ENCODE measurements at regions not wholly inside any gene's neighbourhood (a gene's known extent, or its start where the extent isn't known, plus 50 kb on each side); places are given as distances from the start of the nearest gene placed in this dataset.

DNA sequence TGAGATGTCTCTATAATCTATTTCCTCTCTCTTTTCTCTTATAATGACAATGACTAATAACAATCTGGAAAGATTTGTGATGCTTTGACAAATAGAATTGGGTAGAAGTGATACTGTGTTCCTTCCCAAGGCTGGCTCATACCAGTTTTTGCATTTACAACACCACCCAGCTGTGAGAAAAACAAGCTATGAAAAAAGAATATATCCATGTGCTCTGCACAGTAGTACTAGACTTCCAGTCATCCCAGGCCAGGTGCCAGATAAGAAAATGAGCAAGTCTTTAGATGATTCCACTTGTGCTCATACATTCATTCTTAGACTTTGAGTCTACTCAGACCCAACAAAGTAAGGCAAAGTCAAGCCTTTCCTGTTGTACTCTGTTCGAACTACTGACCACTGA, 350.2 kb upstream of the POU1F1 start:
- CTCF ChIA-PET, result interaction anchor here (0.6 kb wide), 1 partner anchor 808 kb away, joined by 6 read pairs; no protein-coding TSS in a partner anchor

DNA sequence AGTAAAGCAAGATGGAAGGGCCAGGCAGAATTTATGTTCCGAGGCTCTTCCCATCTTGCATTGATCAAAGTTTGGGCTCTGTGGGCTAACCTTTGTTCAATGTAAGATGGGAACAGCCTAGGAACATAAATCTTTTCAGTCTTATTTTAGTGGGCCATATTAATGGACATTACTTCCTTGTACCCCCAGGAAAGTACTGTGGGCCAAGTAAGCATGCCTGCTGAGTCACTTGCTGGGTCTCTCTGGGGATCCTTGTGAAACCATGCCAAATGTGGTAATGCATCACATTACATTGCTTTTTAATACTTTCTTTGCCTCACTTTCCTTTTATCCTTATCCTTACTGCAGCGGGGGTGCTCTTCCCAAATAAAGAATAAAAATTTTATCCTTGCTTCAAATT, 349.5 kb upstream of the POU1F1 start:
- H3K4me3 ChIP-seq (ENCODE audit: low read depth, low read length), result no peak overlapping the region
- POLR2A ChIA-PET, result no interaction called here
- TF ChIP-seq ZNF155 (tag by site-specific recombination; IDR thresholded peaks at IDR 0.05) (no peak), ZNF776 (tag by site-specific recombination; IDR thresholded peaks at IDR 0.05; ENCODE audit: borderline replicate concordance) (no peak), TCF7L2 (IDR thresholded peaks at IDR 0.05; ENCODE audit: borderline replicate concordance, low read depth, low read length) (no peak), ZFHX2 (tag by site-specific recombination; conservative IDR thresholded peaks at IDR 0.05) (no peak), ZNF37A (tag by site-specific recombination; IDR thresholded peaks at IDR 0.05) (no peak), ZNF354C (tag by site-specific recombination; IDR thresholded peaks at IDR 0.05; ENCODE audit: borderline replicate concordance, low read depth) (no peak), IKZF3 (tag by site-specific recombination; IDR thresholded peaks at IDR 0.05) (no peak), WT1 (tag by site-specific recombination; IDR thresholded peaks at IDR 0.05) (no peak), BCL11B (tag by site-specific recombination; IDR thresholded peaks at IDR 0.05; ENCODE audit: low read depth) (no peak)
- TF ChIP-seq, protein P1, sequence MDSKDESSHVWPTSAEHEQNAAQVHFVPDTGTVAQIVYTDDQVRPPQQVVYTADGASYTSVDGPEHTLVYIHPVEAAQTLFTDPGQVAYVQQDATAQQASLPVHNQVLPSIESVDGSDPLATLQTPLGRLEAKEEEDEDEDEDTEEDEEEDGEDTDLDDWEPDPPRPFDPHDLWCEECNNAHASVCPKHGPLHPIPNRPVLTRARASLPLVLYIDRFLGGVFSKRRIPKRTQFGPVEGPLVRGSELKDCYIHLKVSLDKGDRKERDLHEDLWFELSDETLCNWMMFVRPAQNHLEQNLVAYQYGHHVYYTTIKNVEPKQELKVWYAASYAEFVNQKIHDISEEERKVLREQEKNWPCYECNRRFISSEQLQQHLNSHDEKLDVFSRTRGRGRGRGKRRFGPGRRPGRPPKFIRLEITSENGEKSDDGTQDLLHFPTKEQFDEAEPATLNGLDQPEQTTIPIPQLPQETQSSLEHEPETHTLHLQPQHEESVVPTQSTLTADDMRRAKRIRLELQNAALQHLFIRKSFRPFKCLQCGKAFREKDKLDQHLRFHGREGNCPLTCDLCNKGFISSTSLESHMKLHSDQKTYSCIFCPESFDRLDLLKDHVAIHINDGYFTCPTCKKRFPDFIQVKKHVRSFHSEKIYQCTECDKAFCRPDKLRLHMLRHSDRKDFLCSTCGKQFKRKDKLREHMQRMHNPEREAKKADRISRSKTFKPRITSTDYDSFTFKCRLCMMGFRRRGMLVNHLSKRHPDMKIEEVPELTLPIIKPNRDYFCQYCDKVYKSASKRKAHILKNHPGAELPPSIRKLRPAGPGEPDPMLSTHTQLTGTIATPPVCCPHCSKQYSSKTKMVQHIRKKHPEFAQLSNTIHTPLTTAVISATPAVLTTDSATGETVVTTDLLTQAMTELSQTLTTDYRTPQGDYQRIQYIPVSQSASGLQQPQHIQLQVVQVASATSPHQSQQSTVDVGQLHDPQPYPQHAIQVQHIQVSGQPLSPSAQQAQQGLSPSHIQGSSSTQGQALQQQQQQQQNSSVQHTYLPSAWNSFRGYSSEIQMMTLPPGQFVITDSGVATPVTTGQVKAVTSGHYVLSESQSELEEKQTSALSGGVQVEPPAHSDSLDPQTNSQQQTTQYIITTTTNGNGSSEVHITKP (tag by site-specific recombination; IDR thresholded peaks at IDR 0.05), result no peak
- no peaks in the 10 kb centered on the region for H3K36me3 ChIP-seq (ENCODE audit: control insufficient read depth in 2 of 2, insufficient read depth in 1 of 2, low read length in 2 of 2)
- H3K4me1 ChIP-seq (ENCODE audit: control insufficient read depth, insufficient read depth, low read length), result no peaks in the 10 kb centered on the region
- H3K9me3 ChIP-seq (ENCODE audit: control insufficient read depth, insufficient read depth, low read depth, low read length), result no peaks in the 10 kb centered on the region
- CTCF ChIA-PET, result interaction anchor here (0.6 kb wide), 1 partner anchor 807 kb away, joined by 6 read pairs; no protein-coding TSS in a partner anchor
- no peak overlapping the region for H3K27ac ChIP-seq (ENCODE audit: extremely low read depth, low read depth, low read length)

More for the DNA sequence above, 350.2 kb upstream of the POU1F1 start:
- H3K4me1 ChIP-seq (ENCODE audit: control insufficient read depth, insufficient read depth, low read length), result no peaks in the 10 kb centered on the region
- H3K9me3 ChIP-seq (ENCODE audit: control insufficient read depth, insufficient read depth, low read depth, low read length), result no peaks in the 10 kb centered on the region
- H3K36me3 ChIP-seq (ENCODE audit: control insufficient read depth in 2 of 2, insufficient read depth in 1 of 2, low read length in 2 of 2), result no peaks in the 10 kb centered on the region
- no peak for TF ChIP-seq ZNF76 (tag by site-specific recombination; IDR thresholded peaks at IDR 0.05; ENCODE audit: borderline replicate concordance, low read depth)
- TF ChIP-seq ZNF529 (tag by site-specific recombination; IDR thresholded peaks at IDR 0.05; ENCODE audit: insufficient replicate concordance), result no peak
- TF ChIP-seq GLIS1 (tag by site-specific recombination; IDR thresholded peaks at IDR 0.05), result no peak
- TF ChIP-seq FEZF1 (tag by site-specific recombination; IDR thresholded peaks at IDR 0.05), result no peak
- TF ChIP-seq ZNF791 (tag by site-specific recombination; IDR thresholded peaks at IDR 0.05), result no peak
- TF ChIP-seq HOXC10 (CRISPR knock-in tag; IDR thresholded peaks at IDR 0.05), result no peak
- POLR2A ChIA-PET, result no interaction called here
- H3K27ac ChIP-seq (ENCODE audit: extremely low read depth, low read depth, low read length), result no peak overlapping the region
- H3K4me3 ChIP-seq (ENCODE audit: low read depth, low read length), result no peak overlapping the region

GRCh38 chr3:87624860-87625259, 348.5 kb upstream of the POU1F1 start:
- ChIA-PET POLR2A (no interaction called here), CTCF (no interaction called here)
- no peak for TF ChIP-seq GLI2 (tag by site-specific recombination; IDR thresholded peaks at IDR 0.05; ENCODE audit: borderline replicate concordance, low read depth)
- TF ChIP-seq ZNF830 (tag by site-specific recombination; IDR thresholded peaks at IDR 0.05; ENCODE audit: low read depth), result no peak
- no peak for TF ChIP-seq ZNF354C (tag by site-specific recombination; IDR thresholded peaks at IDR 0.05; ENCODE audit: borderline replicate concordance, low read depth)
- TF ChIP-seq ZNF776 (tag by site-specific recombination; IDR thresholded peaks at IDR 0.05; ENCODE audit: borderline replicate concordance), result no peak
- no peak for TF ChIP-seq ZNF174 (tag by site-specific recombination; IDR thresholded peaks at IDR 0.05)
- TF ChIP-seq SCRT2 (tag by site-specific recombination; IDR thresholded peaks at IDR 0.05), result no peak
- no peak for TF ChIP-seq ZNF121 (tag by site-specific recombination; IDR thresholded peaks at IDR 0.05)
- TF ChIP-seq, protein P2, sequence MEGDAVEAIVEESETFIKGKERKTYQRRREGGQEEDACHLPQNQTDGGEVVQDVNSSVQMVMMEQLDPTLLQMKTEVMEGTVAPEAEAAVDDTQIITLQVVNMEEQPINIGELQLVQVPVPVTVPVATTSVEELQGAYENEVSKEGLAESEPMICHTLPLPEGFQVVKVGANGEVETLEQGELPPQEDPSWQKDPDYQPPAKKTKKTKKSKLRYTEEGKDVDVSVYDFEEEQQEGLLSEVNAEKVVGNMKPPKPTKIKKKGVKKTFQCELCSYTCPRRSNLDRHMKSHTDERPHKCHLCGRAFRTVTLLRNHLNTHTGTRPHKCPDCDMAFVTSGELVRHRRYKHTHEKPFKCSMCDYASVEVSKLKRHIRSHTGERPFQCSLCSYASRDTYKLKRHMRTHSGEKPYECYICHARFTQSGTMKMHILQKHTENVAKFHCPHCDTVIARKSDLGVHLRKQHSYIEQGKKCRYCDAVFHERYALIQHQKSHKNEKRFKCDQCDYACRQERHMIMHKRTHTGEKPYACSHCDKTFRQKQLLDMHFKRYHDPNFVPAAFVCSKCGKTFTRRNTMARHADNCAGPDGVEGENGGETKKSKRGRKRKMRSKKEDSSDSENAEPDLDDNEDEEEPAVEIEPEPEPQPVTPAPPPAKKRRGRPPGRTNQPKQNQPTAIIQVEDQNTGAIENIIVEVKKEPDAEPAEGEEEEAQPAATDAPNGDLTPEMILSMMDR (tag by site-specific recombination; IDR thresholded peaks at IDR 0.05), result no peak

More at GRCh38 chr3:87624860-87625259, 348.5 kb upstream of the POU1F1 start:
- Histone ChIP-seq H3K4me3 (ENCODE audit: low read depth, low read length) (no peak overlapping the region), H3K36me3 (ENCODE audit: control insufficient read depth in 2 of 2, insufficient read depth in 1 of 2, low read length in 2 of 2) (no peaks in the 10 kb centered on the region), H3K27ac (ENCODE audit: extremely low read depth, low read depth, low read length) (no peak overlapping the region), H3K9me3 (ENCODE audit: control insufficient read depth, insufficient read depth, low read depth, low read length) (no peaks in the 10 kb centered on the region), H3K4me1 (ENCODE audit: control insufficient read depth, insufficient read depth, low read length) (no peaks in the 10 kb centered on the region)

All from HEK293 (cell line).